IMR-90 (cell line): ENCODE measurements at regions not wholly inside any gene's neighbourhood (a gene's known extent, or its start where the extent isn't known, plus 50 kb on each side); places are given as distances from the start of the nearest gene placed in this dataset.

ENCODE experiments used
- RAD21 ChIP-seq: IDR thresholded peaks from 2 replicates; pipeline ENCODE4 v1.6.1; 2012; ENCODE audit warnings: low read length, improper control_type of control experiment
- SMC3 ChIP-seq: fragments of 150-350 bp; IDR thresholded peaks from 2 replicates; pipeline ENCODE4 v1.6.1; 2016; ENCODE audit warnings: low read depth, mild to moderate bottlenecking, antibody characterized with exemption, low read length, moderate library complexity
- TF ChIP-seq, protein P1 (sequence below): conservative IDR thresholded peaks from 2 replicates; pipeline ENCODE4 v1.5.1; 2012; ENCODE audit warnings: mild to moderate bottlenecking, low read depth, low read length, improper control_type of control experiment

DNA sequence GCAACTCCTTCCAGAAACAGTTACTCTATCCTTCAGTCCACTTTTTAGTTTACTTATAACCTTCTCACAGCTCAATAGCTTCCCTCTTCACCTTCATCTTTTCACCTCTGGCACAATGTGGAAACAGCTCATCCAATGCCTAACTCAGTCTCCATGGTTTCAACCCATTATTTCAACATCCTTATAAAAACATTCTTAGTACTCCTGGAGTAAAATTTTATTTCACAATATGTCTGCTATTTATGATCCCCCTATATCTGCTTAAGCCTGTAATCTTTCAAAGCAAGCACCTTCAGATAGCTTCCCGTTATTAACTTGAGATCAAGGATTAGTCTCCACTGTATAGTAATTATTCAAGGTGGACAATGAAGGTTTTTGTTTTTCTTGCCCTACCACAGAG lies 156.3 kb downstream of the GASK1B start:
- TF ChIP-seq, protein P1, sequence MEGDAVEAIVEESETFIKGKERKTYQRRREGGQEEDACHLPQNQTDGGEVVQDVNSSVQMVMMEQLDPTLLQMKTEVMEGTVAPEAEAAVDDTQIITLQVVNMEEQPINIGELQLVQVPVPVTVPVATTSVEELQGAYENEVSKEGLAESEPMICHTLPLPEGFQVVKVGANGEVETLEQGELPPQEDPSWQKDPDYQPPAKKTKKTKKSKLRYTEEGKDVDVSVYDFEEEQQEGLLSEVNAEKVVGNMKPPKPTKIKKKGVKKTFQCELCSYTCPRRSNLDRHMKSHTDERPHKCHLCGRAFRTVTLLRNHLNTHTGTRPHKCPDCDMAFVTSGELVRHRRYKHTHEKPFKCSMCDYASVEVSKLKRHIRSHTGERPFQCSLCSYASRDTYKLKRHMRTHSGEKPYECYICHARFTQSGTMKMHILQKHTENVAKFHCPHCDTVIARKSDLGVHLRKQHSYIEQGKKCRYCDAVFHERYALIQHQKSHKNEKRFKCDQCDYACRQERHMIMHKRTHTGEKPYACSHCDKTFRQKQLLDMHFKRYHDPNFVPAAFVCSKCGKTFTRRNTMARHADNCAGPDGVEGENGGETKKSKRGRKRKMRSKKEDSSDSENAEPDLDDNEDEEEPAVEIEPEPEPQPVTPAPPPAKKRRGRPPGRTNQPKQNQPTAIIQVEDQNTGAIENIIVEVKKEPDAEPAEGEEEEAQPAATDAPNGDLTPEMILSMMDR: no peak
- TF ChIP-seq SMC3 (no peak), RAD21 (no peak)
